Keratinocyte (primary cell): ENCODE measurements at regions not wholly inside any gene's neighbourhood (a gene's known extent, or its start where the extent isn't known, plus 50 kb on each side); places are given as distances from the start of the nearest gene placed in this dataset.

Source experiments
- DNase-seq: peaks from one replicate; pipeline ENCODE4 v3.0.0-alpha.2; 2011; ENCODE audit warnings: low read depth, missing footprints, low spot score
- FAIRE-seq: peaks from 2 replicates; lab custom pipeline; 2011; peaks lifted over from hg19 to GRCh38; lab: Jason Lieb, UNC
- H2AFZ ChIP-seq: 2 replicates; pipeline ENCODE4 v1.6.0; 2012; ENCODE audit warnings: low read length, control low read depth, inconsistent platforms; ENCODE audit not compliant: control insufficient read depth
- H3K27ac ChIP-seq: 2 replicates; pipeline ENCODE4 v1.5.1; 2011; ENCODE audit warnings: low read length; ENCODE audit not compliant: control insufficient read depth, insufficient read depth
- H3K27me3 ChIP-seq: 3 replicates; pipeline ENCODE4 v1.6.0; 2011; ENCODE audit warnings: low read length; ENCODE audit not compliant: control insufficient read depth, insufficient read depth; ENCODE audit errors: extremely low read depth
- H3K36me3 ChIP-seq, 2 experiments: 2 replicates in 1 of 2; 3 replicates in 1 of 2; pipeline ENCODE4 v1.5.1; 2011; ENCODE audit warnings: low read length in 2 of 2, mild to moderate bottlenecking in 1 of 2; ENCODE audit not compliant: control insufficient read depth in 2 of 2, insufficient read depth in 2 of 2; ENCODE audit errors: extremely low read depth in 1 of 2
- H3K4me1 ChIP-seq: 3 replicates; pipeline ENCODE4 v1.5.1; 2011; ENCODE audit warnings: low read length; ENCODE audit not compliant: control insufficient read depth, insufficient read depth; ENCODE audit errors: extremely low read depth
- H3K4me2 ChIP-seq: 3 replicates; pipeline ENCODE4 v1.6.0; 2011; ENCODE audit warnings: low read depth, low read length; ENCODE audit not compliant: control insufficient read depth, insufficient read depth; ENCODE audit errors: extremely low read depth
- H3K4me3 ChIP-seq, 3 experiments: fragments of 200-600 bp in 1 of 3; sonication (generic) in 1 of 3; 2 replicates in 2 of 3; 3 replicates in 1 of 3; pipeline ENCODE4 v1.5.1; 2011 to 2016; ENCODE audit warnings: low read length in 3 of 3, mild to moderate bottlenecking in 3 of 3, control low read depth in 2 of 3, inconsistent platforms in 1 of 3, low read depth in 1 of 3, mixed read lengths in 1 of 3, mixed run types in 1 of 3, moderate library complexity in 1 of 3; ENCODE audit not compliant: control insufficient read depth in 2 of 3, insufficient read depth in 2 of 3; ENCODE audit errors: extremely low read depth in 1 of 3
- H3K79me2 ChIP-seq: 2 replicates; pipeline ENCODE4 v1.6.0; 2012; ENCODE audit warnings: low read length; ENCODE audit not compliant: control insufficient read depth, insufficient read depth
- H3K9ac ChIP-seq: 3 replicates; pipeline ENCODE4 v1.6.0; 2011; ENCODE audit warnings: low read length; ENCODE audit not compliant: control insufficient read depth, insufficient read depth; ENCODE audit errors: extremely low read depth
- H3K9me1 ChIP-seq: 3 replicates; pipeline ENCODE4 v1.6.0; 2011; ENCODE audit warnings: low read length; ENCODE audit not compliant: control insufficient read depth, insufficient read depth; ENCODE audit errors: extremely low read depth
- H3K9me3 ChIP-seq: 2 replicates; pipeline ENCODE4 v1.5.1; 2012; ENCODE audit warnings: low read depth, low read length; ENCODE audit not compliant: control insufficient read depth
- H4K20me1 ChIP-seq: 3 replicates; pipeline ENCODE4 v1.6.0; 2011; ENCODE audit warnings: low read length; ENCODE audit not compliant: control insufficient read depth, insufficient read depth; ENCODE audit errors: extremely low read depth
- CTCF ChIP-seq, 3 experiments: IDR thresholded peaks in 1 of 3; conservative IDR thresholded peaks in 1 of 3; optimal IDR thresholded peaks in 1 of 3; 2 replicates in 2 of 3; 3 replicates in 1 of 3; pipeline versions ENCODE3 to v1.5.1; 2011; ENCODE audit warnings: low read length in 3 of 3, mild to moderate bottlenecking in 3 of 3, moderate library complexity in 2 of 3, control low read depth in 1 of 3, inconsistent platforms in 1 of 3; ENCODE audit not compliant: insufficient read depth in 2 of 3; ENCODE audit errors: extremely low read depth in 1 of 3
- EZH2 ChIP-seq: IDR thresholded peaks from one replicate; pipeline ENCODE4 v1.6.1; 2012; ENCODE audit warnings: inconsistent platforms, mild to moderate bottlenecking, low read length, moderate library complexity
- dilution Hi-C: fragments of 300-500 bp; cut with MboI; formaldehyde crosslinking; loops from one replicate; pipeline ENCODE4 v1.7.0; 2020; ENCODE audit warnings: low sequenced_read_pairs; ENCODE audit not compliant: extremely low pct_ligation_motif_present

- no peaks in the 10 kb centered on the region for H4K20me1 ChIP-seq
- H2AFZ ChIP-seq, result no peak overlapping the region
- no peaks in the 10 kb centered on the region for H3K36me3 ChIP-seq
- no peak overlapping the region for H3K27ac ChIP-seq
- H3K4me2 ChIP-seq, result no peak overlapping the region
- H3K9me1 ChIP-seq, result no peaks in the 10 kb centered on the region
- H3K9me3 ChIP-seq, result no peaks in the 10 kb centered on the region
- H3K27me3 ChIP-seq, result no peaks in the 10 kb centered on the region
- no peaks in the 10 kb centered on the region for H3K4me1 ChIP-seq
- H3K4me3 ChIP-seq, result no peak overlapping the region
- FAIRE-seq (no peak), DNase-seq (no peak)
- H3K9ac ChIP-seq, result no peak overlapping the region
- H3K79me2 ChIP-seq, result no peaks in the 10 kb centered on the region
- dilution Hi-C loops, result no loop called here
- no peak for TF ChIP-seq EZH2
- no peak for TF ChIP-seq CTCF (optimal IDR thresholded peaks at IDR 0.05 in 1 of 3, IDR thresholded peaks at IDR 0.05 in 1 of 3, conservative IDR thresholded peaks at IDR 0.05 in 1 of 3; ENCODE audit: extremely low read depth in 1 of 3, insufficient read depth in 2 of 3, low read length in 3 of 3)
Measured at GRCh38 chr13:24617256-24618010, 62.8 kb upstream of the ATP12A start.

GRCh38 chr13:24618011-24618955 is 61.9 kb upstream of the ATP12A start:
- H3K4me2 ChIP-seq, result no peak overlapping the region
- no peak overlapping the region for H3K9ac ChIP-seq
- DNase-seq (no peak), FAIRE-seq (no peak)
- H2AFZ ChIP-seq, result no peak overlapping the region
- H4K20me1 ChIP-seq, result no peaks in the 10 kb centered on the region
- TF ChIP-seq CTCF (optimal IDR thresholded peaks at IDR 0.05 in 1 of 3, IDR thresholded peaks at IDR 0.05 in 1 of 3, conservative IDR thresholded peaks at IDR 0.05 in 1 of 3; ENCODE audit: extremely low read depth in 1 of 3, insufficient read depth in 2 of 3, low read length in 3 of 3), result no peak
- TF ChIP-seq EZH2, result no peak
- no peak overlapping the region for H3K27ac ChIP-seq
- H3K27me3 ChIP-seq, result no peaks in the 10 kb centered on the region
- H3K4me1 ChIP-seq, result no peaks in the 10 kb centered on the region
- H3K9me3 ChIP-seq, result no peaks in the 10 kb centered on the region
- no peaks in the 10 kb centered on the region for H3K36me3 ChIP-seq
- H3K9me1 ChIP-seq, result no peaks in the 10 kb centered on the region
- H3K4me3 ChIP-seq, result no peak overlapping the region
- H3K79me2 ChIP-seq, result no peaks in the 10 kb centered on the region
- dilution Hi-C loops, result no loop called here
